ENCODE measurements at regions not wholly inside any gene's neighbourhood (a gene's known extent, or its start where the extent isn't known, plus 50 kb on each side); places are given as distances from the start of the nearest gene placed in this dataset.

DNA sequence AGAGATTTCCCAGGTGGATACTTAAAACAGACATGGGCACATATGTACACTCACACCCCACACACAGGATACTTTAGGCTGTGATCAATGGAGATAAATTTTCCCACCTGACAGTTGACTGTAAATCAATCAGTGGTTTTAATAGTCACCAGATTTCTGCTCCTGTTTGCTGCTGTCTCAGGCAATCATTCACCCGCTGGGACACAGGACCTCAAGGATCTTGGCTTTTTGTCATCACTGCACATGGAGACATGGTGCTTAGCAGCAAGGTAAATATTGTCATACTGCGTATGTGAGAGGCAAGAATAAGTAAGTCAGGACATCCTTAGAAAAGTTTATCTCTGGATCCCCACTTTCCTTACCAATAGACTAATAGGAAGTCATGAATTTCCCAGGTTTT is 60.8 kb upstream of the KLF9 start:
- POLR2A ChIA-PET, result interaction anchor here (0.6 to 1.1 kb wide), 3 partner anchors 54 to 1286 kb away, joined by 3 to 4 read pairs (median 4); no protein-coding TSS in a partner anchor
- Mint-ChIP-seq H3K4me3 (ENCODE audit: unreplicated experiment) (no peak overlapping the region), H3K36me3 (ENCODE audit: insufficient read depth, unreplicated experiment) (peaks cover 6% of the 10 kb centered on the region), H3K27ac (ENCODE audit: low read depth, unreplicated experiment) (no peak overlapping the region), H3K4me1 (ENCODE audit: insufficient read depth, unreplicated experiment) (peaks cover 45% of the 10 kb centered on the region), H3K27me3 (ENCODE audit: insufficient read depth, unreplicated experiment) (no peaks in the 10 kb centered on the region), H3K9me3 (ENCODE audit: unreplicated experiment) (no peaks in the 10 kb centered on the region)
- no peak for DNase-seq (ENCODE audit: unreplicated experiment)
- intact Hi-C loops (cut with micrococcal nuclease), result no loop called here
- CTCF ChIA-PET, result interaction anchor here (0.6 kb wide), 1 partner anchor 162 kb away, joined by 3 read pairs; no protein-coding TSS in a partner anchor
- no TSS peak for BruUV-seq (replicated peaks)
- TF ChIP-seq, protein P1, sequence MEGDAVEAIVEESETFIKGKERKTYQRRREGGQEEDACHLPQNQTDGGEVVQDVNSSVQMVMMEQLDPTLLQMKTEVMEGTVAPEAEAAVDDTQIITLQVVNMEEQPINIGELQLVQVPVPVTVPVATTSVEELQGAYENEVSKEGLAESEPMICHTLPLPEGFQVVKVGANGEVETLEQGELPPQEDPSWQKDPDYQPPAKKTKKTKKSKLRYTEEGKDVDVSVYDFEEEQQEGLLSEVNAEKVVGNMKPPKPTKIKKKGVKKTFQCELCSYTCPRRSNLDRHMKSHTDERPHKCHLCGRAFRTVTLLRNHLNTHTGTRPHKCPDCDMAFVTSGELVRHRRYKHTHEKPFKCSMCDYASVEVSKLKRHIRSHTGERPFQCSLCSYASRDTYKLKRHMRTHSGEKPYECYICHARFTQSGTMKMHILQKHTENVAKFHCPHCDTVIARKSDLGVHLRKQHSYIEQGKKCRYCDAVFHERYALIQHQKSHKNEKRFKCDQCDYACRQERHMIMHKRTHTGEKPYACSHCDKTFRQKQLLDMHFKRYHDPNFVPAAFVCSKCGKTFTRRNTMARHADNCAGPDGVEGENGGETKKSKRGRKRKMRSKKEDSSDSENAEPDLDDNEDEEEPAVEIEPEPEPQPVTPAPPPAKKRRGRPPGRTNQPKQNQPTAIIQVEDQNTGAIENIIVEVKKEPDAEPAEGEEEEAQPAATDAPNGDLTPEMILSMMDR (IDR thresholded peaks at IDR 0.05; ENCODE audit: unreplicated experiment), result no peak

DNA sequence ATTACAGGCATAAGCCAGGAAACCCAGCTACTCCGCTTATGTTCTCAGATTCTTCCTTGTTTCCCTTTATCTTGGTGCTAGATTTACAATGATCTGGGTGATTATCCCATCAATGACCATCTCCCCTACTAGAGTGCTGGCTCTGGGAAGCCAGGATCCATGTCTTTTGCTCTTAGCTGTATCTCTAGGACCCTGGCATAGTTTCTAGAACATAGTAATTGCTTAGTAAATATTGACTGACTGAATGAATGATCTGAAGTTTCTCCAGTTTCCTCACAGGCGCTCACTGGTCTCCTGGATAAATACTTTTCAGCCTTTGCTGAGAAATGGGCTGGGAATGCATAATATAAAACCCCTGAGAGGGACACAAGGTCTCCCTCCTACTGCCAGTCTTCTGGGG is 60.0 kb upstream of the KLF9 start:
- H3K9me3 Mint-ChIP-seq (ENCODE audit: unreplicated experiment), result no peaks in the 10 kb centered on the region
- intact Hi-C loops (cut with micrococcal nuclease), result no loop called here
- TF ChIP-seq, protein P1 (IDR thresholded peaks at IDR 0.05; ENCODE audit: unreplicated experiment), result no peak
- H3K4me3 Mint-ChIP-seq (ENCODE audit: unreplicated experiment), result no peak overlapping the region
- peaks cover 40% of the 10 kb centered on the region for H3K4me1 Mint-ChIP-seq (ENCODE audit: insufficient read depth, unreplicated experiment)
- peaks cover 6% of the 10 kb centered on the region for H3K36me3 Mint-ChIP-seq (ENCODE audit: insufficient read depth, unreplicated experiment)
- DNase-seq (ENCODE audit: unreplicated experiment), result no peak
- no peaks in the 10 kb centered on the region for H3K27me3 Mint-ChIP-seq (ENCODE audit: insufficient read depth, unreplicated experiment)
- H3K27ac Mint-ChIP-seq (ENCODE audit: low read depth, unreplicated experiment), result no peak overlapping the region
- BruUV-seq (replicated peaks), result no TSS peak
- CTCF ChIA-PET, result interaction anchor here (0.6 to 0.7 kb wide), 2 partner anchors 18 to 163 kb away, joined by 3 read pairs; no protein-coding TSS in a partner anchor
- POLR2A ChIA-PET, result interaction anchor here (0.6 to 1.1 kb wide), 3 partner anchors 53 to 1287 kb away, joined by 3 to 4 read pairs (median 4); no protein-coding TSS in a partner anchor

DNA sequence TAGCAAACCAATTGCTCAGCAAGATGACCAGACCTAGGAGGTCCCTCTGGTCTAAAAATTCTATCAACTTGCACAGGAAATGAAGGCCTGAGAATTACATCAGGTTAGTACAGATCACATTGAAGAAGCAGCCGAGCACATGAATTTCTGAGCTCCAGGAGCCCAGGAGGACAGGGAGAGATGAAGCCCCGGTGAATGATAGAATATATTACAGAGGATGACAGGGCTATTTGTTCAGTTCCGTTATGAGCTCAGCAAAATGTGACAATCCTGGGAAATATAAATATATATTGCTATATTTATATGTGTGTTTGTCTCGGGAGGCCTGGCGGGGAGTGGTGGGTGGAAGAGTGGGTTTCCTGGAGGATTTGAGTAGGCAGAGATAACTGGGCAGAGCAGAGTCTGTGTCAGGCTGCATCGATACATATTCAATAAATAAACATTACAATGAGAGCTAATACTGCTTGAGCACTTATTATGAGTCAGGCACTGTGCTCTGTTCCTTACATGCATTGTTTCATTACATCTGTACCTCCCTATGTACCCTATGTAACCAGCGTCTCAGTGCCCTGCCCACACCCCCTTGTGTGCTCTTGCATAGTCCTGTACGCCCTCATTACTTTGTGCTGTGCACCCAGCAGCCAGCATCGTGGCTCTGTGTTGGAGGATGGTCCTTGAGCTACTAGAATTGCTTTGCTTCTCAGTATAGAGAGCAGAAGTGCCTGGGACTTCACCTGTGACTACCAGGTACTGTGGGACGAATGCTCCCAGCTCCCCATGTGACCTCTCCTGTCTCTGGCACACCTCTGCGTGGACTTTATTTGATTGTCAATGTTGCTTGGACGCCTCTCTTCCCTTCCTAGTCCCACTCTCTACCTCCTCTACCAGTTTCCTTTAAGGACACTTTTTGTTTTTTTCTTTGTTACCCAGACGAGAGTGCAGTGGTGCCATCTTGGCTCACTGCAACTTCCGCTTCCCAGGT is 58.1 kb upstream of the KLF9 start:
- no peak for DNase-seq (ENCODE audit: unreplicated experiment)
- intact Hi-C loops (cut with micrococcal nuclease), result no loop called here
- Mint-ChIP-seq H3K9me3 (ENCODE audit: unreplicated experiment) (no peaks in the 10 kb centered on the region), H3K36me3 (ENCODE audit: insufficient read depth, unreplicated experiment) (peaks cover 17% of the 10 kb centered on the region), H3K27me3 (ENCODE audit: insufficient read depth, unreplicated experiment) (no peaks in the 10 kb centered on the region), H3K27ac (ENCODE audit: low read depth, unreplicated experiment) (peak overlapping the region; percentile 26), H3K4me1 (ENCODE audit: insufficient read depth, unreplicated experiment) (peaks cover 24% of the 10 kb centered on the region), H3K4me3 (ENCODE audit: unreplicated experiment) (no peak overlapping the region)
- POLR2A ChIA-PET, result interaction anchor here (0.7 to 1.5 kb wide), 4 partner anchors 9 to 58 kb away, joined by 3 to 4 read pairs (median 4); partner anchors contain the start of gene KLF9
- BruUV-seq (replicated peaks), result no TSS peak
- TF ChIP-seq, protein P1 (IDR thresholded peaks at IDR 0.05; ENCODE audit: unreplicated experiment), result no peak
- CTCF ChIA-PET, result interaction anchor here (0.6 to 0.7 kb wide), 3 partner anchors 21 to 149 kb away, joined by 3 read pairs; no protein-coding TSS in a partner anchor

All from MCF 10A (cell line).